ENCODE measurements at regions not wholly inside any gene's neighbourhood (a gene's known extent, or its start where the extent isn't known, plus 50 kb on each side); places are given as distances from the start of the nearest gene placed in this dataset.

DNA sequence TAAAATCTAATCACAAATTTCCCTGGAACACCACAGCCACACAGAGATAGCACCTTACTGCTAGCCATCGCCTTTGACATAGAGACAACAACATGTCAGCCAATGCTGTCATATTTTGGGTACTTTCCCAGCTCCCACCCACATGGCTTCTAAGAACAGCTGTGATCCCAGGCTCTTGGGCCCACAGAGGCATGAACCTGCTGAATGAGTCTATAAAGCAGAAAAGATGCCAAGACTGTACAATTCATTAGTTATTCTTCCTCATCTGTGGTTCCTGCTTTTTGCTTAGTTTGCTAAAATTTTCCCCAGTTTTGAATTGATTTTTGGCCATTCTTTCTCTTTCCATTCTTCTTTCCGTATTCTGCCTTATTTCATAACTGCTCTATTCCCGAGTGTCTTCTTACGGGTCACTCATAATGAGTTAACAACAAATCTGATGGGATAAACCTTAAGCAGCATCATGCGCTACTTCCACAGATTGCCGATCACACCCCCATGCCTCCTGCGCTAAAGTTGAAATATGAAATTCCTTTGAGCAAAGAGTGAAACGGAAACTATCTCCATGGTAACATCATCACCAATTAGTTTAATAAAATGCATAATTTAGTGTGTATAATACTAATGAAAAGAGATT, 327.3 kb upstream of the HSF2 start:
- DNase-seq = no peak

DNA sequence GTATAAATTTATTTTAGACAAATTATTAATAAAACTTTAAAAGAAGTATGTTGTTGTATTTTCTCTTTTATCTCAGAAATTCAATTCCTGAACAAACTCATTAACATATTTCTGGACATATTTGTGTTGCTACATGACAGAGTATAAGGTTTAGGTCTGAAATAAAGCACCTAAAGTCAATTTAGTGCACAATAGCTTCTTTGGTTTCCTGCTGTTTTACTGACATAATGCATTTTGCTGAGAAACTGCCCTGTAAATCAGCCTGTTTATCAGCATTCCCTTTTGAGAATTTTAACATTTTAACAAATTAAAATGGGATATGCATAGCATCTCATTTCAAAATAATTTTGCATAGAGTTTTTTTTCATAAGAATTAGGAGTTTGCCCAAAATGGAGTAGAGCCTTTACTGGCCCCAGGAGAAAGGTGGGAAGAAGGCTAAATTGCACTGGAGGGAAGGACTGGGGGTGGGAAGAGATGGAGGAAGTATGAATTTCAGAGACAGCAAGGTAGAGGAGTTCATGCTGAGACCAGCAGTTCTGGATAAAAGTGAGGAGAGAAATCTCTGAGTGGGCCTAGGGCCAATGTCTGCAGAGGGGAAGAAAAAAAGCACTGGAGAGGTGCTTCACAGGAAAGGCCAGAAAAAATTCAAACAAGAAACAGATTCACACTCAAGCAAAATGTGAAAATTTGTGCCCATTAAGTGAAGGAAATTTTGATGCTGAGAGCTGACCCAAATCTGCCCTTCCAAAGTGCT, 324.2 kb upstream of the HSF2 start:
- DNase-seq = no peak

GRCh38 chr6:122075917-122076316, 323.5 kb upstream of the HSF2 start:
- DNase-seq = no peak

GRCh38 chr6:122077603-122078002, 321.8 kb upstream of the HSF2 start:
- DNase-seq = no peak

DNA sequence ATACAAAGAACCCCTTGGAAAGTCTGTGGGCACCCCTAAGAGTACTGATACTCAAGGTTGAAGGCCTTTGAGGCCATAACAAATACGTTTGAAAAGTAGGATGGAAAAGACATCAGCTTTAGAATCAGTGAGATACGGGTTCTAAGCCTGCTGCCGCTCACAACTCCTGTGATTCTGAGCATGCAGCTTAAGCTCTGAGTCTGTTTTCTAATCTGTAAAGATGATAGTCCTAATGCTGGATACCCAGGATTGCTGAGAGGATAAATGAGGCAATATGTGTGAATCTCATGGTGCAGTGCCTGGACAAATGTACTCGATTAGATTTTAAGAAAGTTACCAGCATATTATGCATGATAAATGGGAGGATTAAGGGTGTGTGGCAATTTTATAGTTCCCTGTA, 321.0 kb upstream of the HSF2 start:
- DNase-seq = no peak

DNA sequence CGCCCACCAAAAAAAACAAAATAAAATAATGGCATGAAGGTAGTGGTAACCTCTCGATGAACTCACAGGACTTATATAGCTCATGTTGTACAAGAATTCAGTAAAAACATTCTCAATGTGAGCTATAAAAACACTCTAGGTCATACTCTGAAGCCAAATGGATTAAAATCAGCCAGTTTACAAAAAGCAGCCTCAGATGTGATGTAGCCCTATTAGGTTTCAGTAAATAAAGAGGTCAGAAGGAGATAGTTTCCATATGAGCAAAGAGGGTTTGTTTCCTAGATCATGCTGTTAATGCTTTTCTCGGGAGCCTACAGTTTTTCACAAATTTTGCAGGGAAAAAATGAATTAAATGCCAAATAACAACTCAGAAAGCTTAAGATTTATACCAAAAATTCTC, 319.5 kb upstream of the HSF2 start:
- no peak for DNase-seq

DNA sequence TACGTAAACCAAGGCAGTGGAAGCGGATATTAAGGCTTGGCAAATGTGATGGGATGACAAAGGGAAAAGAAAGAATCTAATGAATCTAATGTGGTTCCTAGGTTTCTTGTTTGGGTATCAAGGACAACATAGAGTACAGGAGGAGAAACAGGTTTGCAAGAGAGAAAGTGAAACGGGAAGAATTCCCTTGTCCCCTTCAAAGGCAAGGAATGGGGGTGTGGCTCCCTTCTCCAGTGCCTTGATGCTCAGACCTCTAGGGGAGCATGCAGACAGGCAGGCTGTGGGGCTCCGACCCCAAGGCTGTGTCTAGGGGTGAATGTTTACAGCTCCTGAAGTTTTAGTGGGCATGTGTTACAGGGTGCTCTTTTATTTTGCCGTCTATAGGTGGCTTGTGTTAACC, 317.5 kb upstream of the HSF2 start:
- DNase-seq = no peak

- DNase-seq = no peak
Measured at GRCh38 chr6:122082370-122082769, 317.1 kb upstream of the HSF2 start.

- DNase-seq = no peak
Measured at GRCh38 chr6:122092366-122092765, 307.1 kb upstream of the HSF2 start.

DNA sequence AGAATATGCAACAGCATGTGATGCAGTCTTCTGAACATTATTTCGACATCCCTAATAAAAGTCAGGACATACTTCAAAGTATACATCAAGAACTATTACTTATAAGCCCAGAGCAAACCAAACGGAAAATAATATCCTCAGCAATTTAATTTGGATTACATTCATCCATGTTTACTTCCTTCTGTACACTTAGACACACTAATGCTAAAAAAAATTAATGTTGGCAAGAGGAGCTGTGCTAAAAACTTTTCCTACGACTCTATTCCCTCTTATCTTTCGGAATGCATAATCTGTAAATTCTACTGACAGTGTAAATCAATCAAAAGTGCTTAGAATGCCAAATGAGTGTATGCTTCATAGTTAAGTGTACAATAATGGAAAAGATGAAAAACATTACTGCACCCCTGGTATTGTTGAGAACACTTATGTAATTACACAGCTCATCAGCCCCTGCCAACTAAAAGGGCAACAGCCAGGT, 301.2 kb upstream of the HSF2 start:
- no peak for DNase-seq

- DNase-seq = no peak
Measured at GRCh38 chr6:122102026-122102425, 297.4 kb upstream of the HSF2 start.

- no peak for DNase-seq
Measured at GRCh38 chr6:122107256-122107852, 292.1 kb upstream of the HSF2 start.

GRCh38 chr6:122109075-122109474, 290.4 kb upstream of the HSF2 start:
- no peak for DNase-seq

DNA sequence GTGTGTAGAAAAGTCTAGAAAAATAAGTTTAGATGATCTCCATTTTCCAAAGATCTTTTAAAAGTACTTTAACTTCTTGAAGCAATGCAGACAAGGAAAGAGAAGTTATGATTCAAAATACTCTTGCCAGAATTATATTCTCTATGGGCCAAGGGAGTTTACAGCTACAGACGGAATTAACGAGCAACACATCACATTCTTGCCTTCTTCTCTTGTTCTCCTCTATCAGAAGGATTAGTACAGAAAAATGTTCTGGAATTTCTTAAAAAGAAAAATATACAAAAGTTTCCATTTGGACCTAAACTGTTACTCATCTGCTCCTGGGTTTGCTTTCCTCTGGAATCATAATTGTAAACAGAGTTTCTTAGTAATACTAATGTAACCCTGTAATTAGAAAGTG, 284.7 kb upstream of the HSF2 start:
- no peak for DNase-seq

DNA sequence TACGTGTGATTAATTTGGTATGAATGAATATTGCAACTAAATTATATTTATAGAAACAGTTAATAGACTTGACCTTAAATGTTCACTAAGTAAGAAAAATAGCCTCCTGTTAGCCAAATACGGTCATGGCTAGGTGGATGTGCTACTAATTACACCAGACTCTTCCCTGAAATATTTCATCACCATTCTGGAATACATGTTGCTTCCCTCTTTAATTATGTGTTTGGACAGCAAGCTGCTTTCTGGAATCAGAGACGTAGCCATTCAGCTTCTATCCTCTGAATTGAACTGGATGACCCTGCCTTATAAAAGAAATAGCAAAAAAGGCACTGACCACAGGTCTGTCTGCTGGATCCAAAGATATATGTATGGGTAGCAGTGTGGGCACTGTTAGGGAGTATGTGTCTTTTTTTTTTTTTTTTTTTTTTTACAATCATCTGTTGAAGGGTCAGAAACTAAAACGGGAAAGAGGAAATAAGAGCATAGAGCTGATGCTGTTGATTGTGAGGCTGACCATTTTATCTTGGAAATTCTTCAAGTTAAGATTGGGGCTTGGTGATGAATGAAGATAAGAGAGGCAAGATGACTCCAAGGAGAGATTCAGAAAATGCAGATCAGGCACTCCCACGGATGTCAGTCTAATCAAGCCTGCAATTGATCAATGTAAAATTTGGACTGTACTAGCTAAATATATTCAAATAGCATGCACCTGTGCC, 283.2 kb upstream of the HSF2 start:
- DNase-seq = no peak

DNA sequence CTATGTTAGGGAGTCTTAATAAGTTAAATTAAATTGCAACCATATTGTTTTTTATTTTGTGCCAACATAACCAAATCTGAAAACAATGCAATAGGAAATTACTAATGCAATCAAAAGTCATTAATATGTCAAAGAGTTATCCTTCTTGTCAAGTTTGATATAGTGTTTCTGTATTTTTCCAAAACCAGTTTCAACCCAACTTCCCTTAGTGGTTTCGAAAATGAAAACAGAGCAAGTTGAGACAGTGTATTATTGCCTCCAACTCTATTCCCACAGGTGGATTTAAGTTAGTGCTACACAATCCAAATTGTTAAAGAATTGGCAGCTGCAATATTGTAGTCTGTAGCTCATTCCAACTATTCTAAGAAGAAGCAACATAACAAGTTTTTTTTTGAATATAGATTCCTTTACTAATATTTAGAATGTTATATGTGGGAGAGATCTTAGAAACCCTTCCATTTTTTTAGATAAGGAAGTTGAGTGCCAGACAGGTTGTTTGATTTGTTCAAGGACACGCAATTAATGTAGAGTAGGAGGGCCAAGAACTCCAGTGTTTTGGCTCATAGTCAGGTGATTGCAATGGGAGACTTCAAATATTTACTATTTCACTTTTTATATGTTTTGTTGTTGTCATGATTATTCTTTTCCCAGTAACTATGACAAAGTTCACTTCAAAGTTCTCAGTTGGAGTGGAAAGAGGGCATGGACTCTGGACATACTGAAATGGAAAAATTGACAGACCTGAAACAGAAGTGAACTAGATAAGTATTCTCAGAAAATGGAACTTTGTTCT, 282.4 kb upstream of the HSF2 start:
- DNase-seq = no peak

DNA sequence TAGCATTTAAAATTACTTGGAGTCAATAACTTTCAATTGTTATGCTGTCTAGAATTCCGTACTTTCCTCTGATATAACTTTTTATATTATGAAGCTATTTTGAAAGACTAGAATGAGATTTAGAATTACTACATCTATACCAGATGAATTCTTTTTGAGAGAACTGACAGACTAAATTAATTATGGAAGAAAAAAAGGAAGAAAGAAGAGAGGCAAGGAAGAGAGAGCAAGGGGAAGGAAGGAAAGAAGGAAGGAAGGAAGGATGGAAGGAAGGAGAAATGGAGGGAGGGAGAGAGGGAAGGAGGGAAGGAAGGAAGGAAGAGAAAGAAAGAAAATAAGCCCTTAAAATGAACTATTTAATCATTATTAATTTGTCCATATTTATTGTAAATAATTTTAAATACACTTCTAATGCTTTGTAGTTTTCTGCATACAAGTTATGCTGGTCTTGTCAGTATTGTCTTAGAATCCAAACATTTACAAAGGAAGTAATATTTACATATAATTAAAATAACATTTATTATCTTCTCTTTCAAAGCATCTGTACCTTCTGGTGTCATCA, 280.4 kb upstream of the HSF2 start:
- DNase-seq = no peak

DNA sequence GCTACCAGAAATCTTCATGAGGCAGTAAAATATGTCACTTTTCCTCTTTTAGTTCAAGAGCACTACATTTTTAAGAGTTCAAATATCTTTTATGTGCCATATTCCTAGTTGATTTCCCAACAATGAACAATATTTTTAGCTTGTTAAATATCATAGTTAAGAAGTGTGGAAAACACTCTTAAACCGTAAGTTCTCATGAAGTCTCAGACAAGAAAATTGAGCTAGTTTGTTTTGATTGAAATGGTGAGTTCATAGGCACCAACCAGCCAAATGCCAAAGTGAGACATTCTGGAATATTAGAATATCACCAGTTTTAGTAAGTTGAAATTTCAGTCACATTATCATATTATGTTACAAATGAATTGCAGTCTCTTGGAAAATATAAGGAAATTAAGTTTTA, 277.2 kb upstream of the HSF2 start:
- no peak for DNase-seq

DNA sequence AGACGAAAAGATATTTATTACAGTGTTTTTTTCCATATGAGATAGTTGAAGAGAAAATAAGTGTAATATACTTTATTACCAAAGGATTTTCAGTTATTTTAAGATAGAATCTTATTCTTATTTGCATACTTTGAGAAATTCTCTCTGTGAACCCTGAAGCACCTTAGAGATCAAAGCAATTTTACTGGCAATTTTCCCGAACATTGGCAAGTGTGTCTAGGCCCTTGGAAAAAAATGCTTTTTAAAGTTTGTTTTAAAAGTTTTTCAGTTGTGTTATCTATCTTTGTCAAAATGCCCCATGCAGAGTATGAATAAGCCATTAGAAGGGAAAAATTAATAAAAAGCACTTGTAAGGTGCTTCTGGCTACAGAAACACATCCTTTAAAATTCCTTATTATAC, 276.8 kb upstream of the HSF2 start:
- no peak for DNase-seq

GRCh38 chr6:122124908-122125307, 274.5 kb upstream of the HSF2 start:
- no peak for DNase-seq

DNA sequence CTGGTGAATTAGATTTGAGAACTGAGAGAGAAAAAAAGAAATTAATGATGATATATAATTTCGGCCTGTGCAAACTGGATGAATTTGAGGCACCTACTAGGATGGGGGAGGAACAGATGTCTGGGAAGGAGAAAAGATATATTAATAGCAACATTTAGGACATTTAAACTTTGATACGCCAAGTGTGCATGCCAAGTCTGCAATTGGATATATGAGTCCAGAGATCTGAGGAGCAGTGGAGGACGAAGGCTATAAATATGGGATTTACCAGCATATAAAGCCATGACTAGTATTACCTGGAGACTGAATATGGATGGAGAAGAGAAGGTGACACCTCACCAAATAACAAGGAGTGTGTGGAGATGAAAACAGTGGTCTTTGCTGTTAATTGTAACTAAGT, 272.6 kb upstream of the HSF2 start:
- no peak for DNase-seq

- DNase-seq = no peak
Measured at GRCh38 chr6:122128445-122128844, 271.0 kb upstream of the HSF2 start.

All from occipital lobe (tissue), 1 donor.